Adrenal gland (tissue), 9 donors: ENCODE measurements at regions not wholly inside any gene's neighbourhood (a gene's known extent, or its start where the extent isn't known, plus 50 kb on each side); places are given as distances from the start of the nearest gene placed in this dataset.

ENCODE experiments used
- DNase-seq, 7 donors: peaks; one replicate each; pipeline ENCODE4 v3.0.0-alpha.2; 2019 to 2020
- H3K27ac ChIP-seq, 5 donors: fragments of 200-600 bp; sonication (generic) in 4 of 5; 1 replicate in 3 of 5; 2 replicates in 2 of 5; pipeline versions ENCODE4 v1.5.1 to v1.8.0; 2016 to 2020; ENCODE audit warnings: mild to moderate bottlenecking in 1 of 5
- H3K27me3 ChIP-seq: fragments of 200-600 bp; 2 replicates; pipeline ENCODE4 v1.8.0; 2021
- H3K36me3 ChIP-seq, 2 donors: fragments of 200-600 bp; replicated peaks in 1 of 2; 1 replicate in 1 of 2; 2 replicates in 1 of 2; pipeline versions ENCODE4 v1.5.1 to v1.8.0; 2018 to 2022
- H3K4me1 ChIP-seq, 2 donors: fragments of 200-600 bp; replicated peaks in 1 of 2; 1 replicate in 1 of 2; 2 replicates in 1 of 2; pipeline versions ENCODE4 v1.5.1 to v1.8.0; 2018 to 2021
- H3K4me3 ChIP-seq, 4 donors: fragments of 200-600 bp; sonication (generic) in 3 of 4; one replicate each; pipeline ENCODE4 v1.5.1; 2016 to 2018
- H3K9me3 ChIP-seq, 3 donors: fragments of 200-600 bp; sonication (generic) in 1 of 3; replicated peaks in 1 of 3; 1 replicate in 2 of 3; 2 replicates in 1 of 3; pipeline versions ENCODE4 v1.5.1 to v1.8.0; 2016 to 2021
- POLR2A ChIP-seq, 2 donors: fragments of 450-650 bp; IDR thresholded peaks; one replicate each; pipeline ENCODE4 v1.6.1; 2017; ENCODE audit warnings: antibody characterized with exemption in 2 of 2, mild to moderate bottlenecking in 2 of 2, moderate library complexity in 1 of 2
- WGBS, 4 donors: extraction: QIAGEN DNeasy Blood & Tissue Kit in 2 of 4; methylation state at CpG; one replicate each; pipeline versions ENCODE4 v1.1.5 to v1.1.7; 2013 to 2017; 5-methylcytosine and 5-hydroxymethylcytosine counted together
- intact Hi-C, 2 donors: fragments of 100-400 bp; cut with DNase I; formaldehyde crosslinking; loops; one replicate each; pipeline versions ENCODE4 v1.14.1 to v1.15.0; 2022 to 2023
- TF ChIP-seq, protein P1 (sequence below), 6 experiments: fragments of 450-650 bp in 4 of 6; fragments of 200-600 bp in 2 of 6; sonication (generic) in 1 of 6; IDR thresholded peaks; 1 replicate in 5 of 6; 2 replicates in 1 of 6; pipeline versions ENCODE4 v1.5.1 to v1.8.0; 2016 to 2021; ENCODE audit warnings: antibody characterized with exemption in 6 of 6, mild to moderate bottlenecking in 2 of 6, moderate library complexity in 1 of 6
- donor health status: healthy with polysubstance abuse.
- donor health status: Bipolar disorder and iron deficiency.
- donor health status: DM: yes; HTN: yes; CAD: no.
- donor health status: DM: no; HTN: no; CAD: no.
- donor health status: DM: no; HTN: no; CAD: no.

DNA sequence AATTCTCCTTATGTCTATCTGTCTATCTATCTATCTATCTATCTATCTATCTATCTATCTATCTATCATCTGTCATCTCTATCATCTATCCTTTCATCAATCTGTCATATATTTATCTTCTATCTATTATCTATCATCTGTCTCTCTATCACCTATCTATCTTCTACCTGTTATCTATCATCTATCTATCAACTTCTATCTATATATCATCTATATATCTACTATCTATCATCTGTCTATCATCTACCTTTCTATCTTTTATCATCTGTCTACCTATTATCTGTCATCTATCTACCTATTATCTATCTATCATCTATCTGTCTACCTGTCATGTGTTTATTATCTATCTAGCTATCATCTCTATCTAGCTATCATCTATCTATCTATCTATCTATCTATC lies 124.7 kb upstream of the C1orf174 start:
- no peaks in the 10 kb centered on the region for H3K36me3 ChIP-seq
- H3K27me3 ChIP-seq: peaks cover 8% of the 10 kb centered on the region
- H3K27ac ChIP-seq: no peak overlapping the region
- TF ChIP-seq, protein P1, sequence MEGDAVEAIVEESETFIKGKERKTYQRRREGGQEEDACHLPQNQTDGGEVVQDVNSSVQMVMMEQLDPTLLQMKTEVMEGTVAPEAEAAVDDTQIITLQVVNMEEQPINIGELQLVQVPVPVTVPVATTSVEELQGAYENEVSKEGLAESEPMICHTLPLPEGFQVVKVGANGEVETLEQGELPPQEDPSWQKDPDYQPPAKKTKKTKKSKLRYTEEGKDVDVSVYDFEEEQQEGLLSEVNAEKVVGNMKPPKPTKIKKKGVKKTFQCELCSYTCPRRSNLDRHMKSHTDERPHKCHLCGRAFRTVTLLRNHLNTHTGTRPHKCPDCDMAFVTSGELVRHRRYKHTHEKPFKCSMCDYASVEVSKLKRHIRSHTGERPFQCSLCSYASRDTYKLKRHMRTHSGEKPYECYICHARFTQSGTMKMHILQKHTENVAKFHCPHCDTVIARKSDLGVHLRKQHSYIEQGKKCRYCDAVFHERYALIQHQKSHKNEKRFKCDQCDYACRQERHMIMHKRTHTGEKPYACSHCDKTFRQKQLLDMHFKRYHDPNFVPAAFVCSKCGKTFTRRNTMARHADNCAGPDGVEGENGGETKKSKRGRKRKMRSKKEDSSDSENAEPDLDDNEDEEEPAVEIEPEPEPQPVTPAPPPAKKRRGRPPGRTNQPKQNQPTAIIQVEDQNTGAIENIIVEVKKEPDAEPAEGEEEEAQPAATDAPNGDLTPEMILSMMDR (IDR thresholded peaks at IDR 0.05): no peak
- no peak for TF ChIP-seq POLR2A (IDR thresholded peaks at IDR 0.05)
- no peak overlapping the region for H3K4me3 ChIP-seq
- H3K9me3 ChIP-seq: no peaks in the 10 kb centered on the region
- DNase-seq: no peak
- H3K4me1 ChIP-seq: no peaks in the 10 kb centered on the region
- intact Hi-C loops: no loop called here

DNA sequence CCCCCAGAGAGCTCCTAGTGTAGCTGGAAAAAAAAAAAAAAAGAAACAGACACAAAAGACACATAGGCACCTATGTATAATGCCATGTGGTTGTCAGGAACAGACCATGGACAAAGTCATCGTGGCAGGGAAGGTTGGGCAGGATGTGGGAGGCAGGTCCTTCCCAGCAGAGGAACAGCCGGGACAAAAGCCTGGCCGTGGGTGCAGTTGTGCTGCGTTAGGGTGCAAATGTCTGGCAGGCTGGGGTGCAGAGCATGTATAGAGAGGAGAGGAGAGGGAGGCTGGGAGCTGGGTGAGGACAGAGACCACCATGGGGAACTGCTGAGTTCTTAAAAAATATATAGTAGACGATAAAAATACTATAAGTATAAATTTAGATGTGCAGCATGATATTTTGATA lies 125.7 kb upstream of the C1orf174 start:
- intact Hi-C loops: no loop called here
- no peak for TF ChIP-seq POLR2A (IDR thresholded peaks at IDR 0.05)
- TF ChIP-seq, protein P1 (IDR thresholded peaks at IDR 0.05): no peak
- H3K9me3 ChIP-seq: no peaks in the 10 kb centered on the region
- H3K27ac ChIP-seq: no peak overlapping the region
- peaks cover 8% of the 10 kb centered on the region for H3K27me3 ChIP-seq
- DNase-seq: no peak
- no peaks in the 10 kb centered on the region for H3K36me3 ChIP-seq
- no peak overlapping the region for H3K4me3 ChIP-seq
- no peaks in the 10 kb centered on the region for H3K4me1 ChIP-seq
- 70 to 81% (median 72%) methylated on average over 5 of the region's 5 CpGs for WGBS, 4 donors

DNA sequence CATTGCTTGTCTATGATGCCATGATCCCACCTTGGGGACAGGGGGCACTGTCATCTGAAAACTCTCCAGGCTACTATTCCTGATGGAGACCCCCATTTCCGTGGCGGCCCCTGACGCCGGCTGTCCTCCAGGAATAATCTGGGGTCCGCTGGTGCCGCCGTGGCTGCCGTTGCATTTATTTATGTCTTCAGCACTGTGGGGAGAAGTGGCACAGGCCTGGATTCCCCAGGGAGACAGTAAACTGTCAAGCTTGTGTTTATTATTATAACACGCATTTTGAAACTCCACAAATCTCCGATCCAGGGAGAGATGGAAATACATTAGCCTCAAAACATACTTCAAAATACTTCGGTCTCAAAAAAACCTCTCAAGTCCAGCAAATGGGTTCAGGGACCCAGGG lies 126.9 kb upstream of the C1orf174 start:
- Histone ChIP-seq H3K9me3 (no peaks in the 10 kb centered on the region), H3K4me1 (no peaks in the 10 kb centered on the region), H3K4me3 (no peak overlapping the region), H3K27me3 (peaks cover 8% of the 10 kb centered on the region), H3K36me3 (no peaks in the 10 kb centered on the region), H3K27ac (no peak overlapping the region)
- DNase-seq: no peak
- intact Hi-C loops: no loop called here
- WGBS, 4 donors: 30 to 56% (median 52%) methylated on average over 3 to 11 of the region's 11 CpGs
- TF ChIP-seq POLR2A (IDR thresholded peaks at IDR 0.05): no peak
- TF ChIP-seq, protein P1 (IDR thresholded peaks at IDR 0.05): no peak

DNA sequence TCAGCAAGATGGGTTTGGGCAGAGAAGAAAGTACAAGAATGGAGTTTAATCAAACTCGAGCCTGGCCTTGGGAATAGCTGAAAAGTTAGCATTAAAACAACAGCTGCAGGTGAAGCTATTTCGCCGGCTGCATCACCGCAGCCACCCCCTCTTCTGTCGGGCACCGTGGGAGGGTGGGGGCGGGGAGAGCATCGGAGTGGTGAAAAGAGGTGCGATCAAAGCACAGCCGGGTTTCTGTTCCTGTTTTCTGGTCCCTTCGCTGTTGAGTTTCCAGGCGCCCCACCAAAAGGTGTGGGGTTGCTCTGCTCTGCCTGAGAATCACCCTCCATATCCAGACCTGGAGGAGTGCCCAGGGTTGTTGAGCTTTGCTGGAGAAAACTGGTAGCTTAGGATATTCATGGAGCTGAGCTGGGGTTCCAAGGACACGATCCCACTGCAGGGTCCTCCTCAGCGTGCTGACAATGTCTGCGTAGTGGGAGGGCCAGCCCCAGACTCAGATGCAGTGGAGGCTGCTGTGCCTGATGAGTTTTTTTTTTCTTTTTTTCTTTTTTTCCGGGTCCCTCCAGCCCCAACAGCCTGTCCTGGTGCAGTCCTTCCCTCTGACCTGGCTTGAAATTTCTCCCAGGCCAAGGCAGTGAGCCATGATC lies 127.5 kb upstream of the C1orf174 start:
- 19 to 38% (median 31%) methylated on average over 9 to 16 of the region's 16 CpGs for WGBS, 4 donors

More for the DNA sequence above, 127.5 kb upstream of the C1orf174 start:
- no peaks in the 10 kb centered on the region for H3K9me3 ChIP-seq
- intact Hi-C loops: no loop called here
- H3K27ac ChIP-seq: no peak overlapping the region
- DNase-seq: peak in 1 of 7 donors; percentile 23
- peaks cover 8% of the 10 kb centered on the region for H3K27me3 ChIP-seq
- H3K36me3 ChIP-seq: no peaks in the 10 kb centered on the region
- H3K4me1 ChIP-seq: no peaks in the 10 kb centered on the region
- no peak overlapping the region for H3K4me3 ChIP-seq
- no peak for TF ChIP-seq POLR2A (IDR thresholded peaks at IDR 0.05)
- TF ChIP-seq, protein P1 (IDR thresholded peaks at IDR 0.05): no peak
